ENCODE measurements at regions not wholly inside any gene's neighbourhood (a gene's known extent, or its start where the extent isn't known, plus 50 kb on each side); places are given as distances from the start of the nearest gene placed in this dataset.

GRCh38 chr22:47604563-47604962, 842.1 kb downstream of the TBC1D22A start:
- DNase-seq, result no peak

DNA sequence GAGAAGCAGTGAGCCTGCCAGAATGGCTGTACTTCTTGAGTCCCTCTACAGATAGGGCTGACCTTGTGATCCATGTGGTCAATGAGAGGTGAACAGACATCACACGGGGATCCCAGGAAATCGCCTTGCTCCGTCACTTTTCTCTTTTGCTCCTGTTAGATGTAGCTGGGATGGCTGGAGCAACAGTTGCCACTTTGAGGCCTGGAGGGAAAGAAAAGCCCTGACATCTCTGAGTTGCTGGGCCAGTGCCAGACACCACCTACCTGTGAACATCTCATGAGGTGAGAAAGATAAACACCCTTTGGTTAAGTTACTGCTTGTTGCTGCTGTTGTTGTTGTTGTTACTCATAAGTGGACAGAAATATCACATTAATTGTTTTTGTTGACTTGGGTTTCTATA, 840.3 kb downstream of the TBC1D22A start:
- no peak for DNase-seq

DNA sequence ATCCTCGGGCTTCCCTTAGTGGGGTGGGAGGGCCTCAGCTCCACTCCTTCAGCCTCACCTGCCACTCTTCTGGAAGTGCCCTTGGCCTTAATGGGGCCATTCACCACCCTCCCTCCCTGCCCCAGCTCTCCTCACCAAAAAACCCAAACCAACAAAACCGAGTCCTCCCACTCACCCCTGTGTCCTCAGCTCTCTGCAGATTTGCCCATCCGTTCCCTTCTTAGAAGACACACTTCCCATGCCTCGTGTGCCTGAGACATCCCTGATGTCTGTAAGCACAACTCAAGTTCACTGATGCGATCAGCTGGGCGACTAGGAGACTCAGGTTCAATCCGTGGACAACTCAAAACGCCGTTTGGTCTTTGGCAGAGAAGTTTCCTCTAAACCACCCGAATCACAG, 839.2 kb downstream of the TBC1D22A start:
- no peak for DNase-seq

DNA sequence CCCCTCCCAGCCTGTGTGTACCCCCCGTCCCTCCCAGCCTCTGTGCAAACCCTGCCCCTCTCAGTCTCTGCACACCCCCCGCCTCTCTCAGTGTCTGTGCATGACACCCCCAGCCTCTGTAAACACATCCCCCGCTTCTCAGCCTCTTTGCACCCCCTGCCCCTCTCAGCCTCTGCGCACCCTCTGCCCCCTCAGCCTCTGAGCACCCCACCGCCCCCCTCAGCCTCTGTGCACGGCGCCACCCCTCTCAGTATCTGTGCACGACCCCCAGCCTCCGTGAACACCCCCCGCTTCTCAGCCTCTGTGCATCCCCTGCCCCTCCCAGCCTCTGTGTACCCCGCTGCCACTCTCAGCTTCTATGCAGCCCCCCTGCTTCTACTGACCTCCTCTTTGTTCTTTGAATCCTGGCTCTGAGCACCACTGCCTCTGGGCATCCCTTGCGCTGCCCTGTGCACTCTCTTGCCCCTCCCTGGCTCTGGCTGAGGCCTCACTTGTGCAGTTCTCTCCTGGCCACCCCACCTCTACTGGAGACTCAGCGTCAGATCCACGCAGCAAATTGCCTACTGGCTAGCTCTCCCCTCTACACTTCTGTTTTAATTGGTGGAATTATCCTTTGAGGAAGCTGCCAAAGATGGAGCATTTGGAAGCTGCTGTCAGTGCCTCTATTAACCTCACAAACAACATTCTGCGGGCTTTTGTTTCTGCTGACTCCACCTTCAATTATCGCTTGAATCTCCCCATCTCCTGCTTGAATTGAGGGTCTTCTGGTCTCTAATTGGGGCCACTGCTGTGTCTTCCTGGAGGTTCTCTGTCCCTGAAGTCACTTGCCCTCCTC, 838.6 kb downstream of the TBC1D22A start:
- no peak for DNase-seq

DNA sequence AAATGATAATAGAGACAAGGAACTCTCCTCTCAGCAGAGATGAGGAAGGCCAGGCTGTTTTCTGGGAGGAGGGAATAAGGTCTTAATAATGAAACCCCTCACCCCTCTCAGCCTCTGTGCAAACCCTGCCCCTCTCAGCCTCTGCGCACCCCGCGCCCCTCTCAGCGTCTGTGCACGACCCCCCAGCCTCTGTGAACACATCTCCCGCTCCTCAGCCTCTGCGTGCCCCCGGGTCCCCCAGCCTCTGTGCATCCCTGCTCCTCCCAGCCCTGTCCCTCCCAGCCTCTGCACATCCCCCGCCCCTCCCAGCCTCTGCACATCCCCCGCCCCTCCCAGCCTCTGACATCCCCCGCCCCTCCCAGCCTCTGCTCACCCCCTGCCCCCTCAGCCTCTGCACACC, 837.8 kb downstream of the TBC1D22A start:
- no peak for DNase-seq

- no peak for DNase-seq
These were observed 837.3 kb downstream of the TBC1D22A start for GRCh38 chr22:47599753-47600152.

DNA sequence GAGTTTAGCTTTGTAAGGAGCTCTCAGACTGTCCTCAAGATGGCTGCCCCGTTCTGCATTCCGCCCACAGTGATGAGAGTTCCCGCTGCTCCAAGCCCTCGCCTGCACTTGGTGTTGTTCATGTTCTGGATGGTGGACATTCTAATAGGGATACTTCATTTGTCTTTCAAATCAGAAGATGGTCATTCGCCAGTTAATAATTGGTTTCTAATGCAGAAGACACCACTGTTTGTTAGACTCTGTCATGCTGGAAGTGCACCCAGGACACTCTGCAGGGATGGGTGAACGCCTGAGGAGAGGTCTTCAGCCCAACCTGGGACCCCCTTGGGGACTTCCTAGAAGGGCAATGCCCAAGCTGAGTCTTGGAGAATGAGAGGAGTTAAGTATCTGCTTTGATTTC, 836.4 kb downstream of the TBC1D22A start:
- DNase-seq, result no peak

- DNase-seq, result no peak
These were observed 834.6 kb downstream of the TBC1D22A start for GRCh38 chr22:47597041-47597440.

DNA sequence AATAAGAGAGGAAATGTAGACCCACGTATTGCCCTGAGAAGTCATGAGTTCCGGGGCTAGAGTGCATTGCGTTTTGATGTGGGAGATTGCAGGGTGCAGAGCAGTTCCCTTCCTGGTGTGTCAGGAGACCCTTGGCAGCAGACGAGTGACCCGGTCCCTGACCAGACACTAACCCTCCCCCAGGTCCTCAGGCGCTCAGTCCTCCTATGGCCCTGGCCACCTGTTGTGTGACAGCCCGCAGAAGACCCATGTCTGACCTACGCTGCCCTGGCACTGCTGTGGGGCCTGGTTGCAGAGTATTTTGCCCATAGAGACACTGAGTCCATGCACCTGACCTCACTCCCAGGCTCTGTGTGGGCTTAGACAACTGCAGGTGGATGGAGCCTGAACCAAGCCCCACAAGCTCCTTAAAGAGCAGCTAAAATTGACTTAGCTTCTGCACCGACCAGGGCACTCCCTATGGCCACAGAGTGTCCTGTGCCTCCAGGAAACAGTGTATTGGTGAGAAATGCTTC, 833.8 kb downstream of the TBC1D22A start:
- no peak for DNase-seq

- DNase-seq, result no peak
These were observed 832.5 kb downstream of the TBC1D22A start for GRCh38 chr22:47594836-47595521.

DNA sequence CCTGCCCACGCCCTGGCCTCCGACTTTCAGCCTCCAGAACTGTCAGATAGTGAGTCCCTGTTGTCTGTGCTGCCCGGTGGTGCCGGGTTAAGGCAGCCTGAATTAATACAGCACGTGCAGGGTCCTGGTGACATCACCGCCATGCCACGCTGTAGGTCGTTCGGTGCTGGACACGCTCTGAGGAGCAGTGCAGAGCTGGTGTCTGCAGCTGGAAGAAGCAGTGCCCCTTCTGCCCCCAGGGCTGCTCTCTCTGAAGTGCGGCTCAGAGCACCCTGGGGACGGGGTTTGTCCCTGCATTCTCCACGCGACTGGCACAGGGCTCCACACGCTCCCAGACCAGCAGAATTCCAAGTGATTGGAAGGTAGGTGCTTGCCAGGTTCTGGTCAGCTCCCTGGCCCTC, 831.5 kb downstream of the TBC1D22A start:
- DNase-seq, result no peak

DNA sequence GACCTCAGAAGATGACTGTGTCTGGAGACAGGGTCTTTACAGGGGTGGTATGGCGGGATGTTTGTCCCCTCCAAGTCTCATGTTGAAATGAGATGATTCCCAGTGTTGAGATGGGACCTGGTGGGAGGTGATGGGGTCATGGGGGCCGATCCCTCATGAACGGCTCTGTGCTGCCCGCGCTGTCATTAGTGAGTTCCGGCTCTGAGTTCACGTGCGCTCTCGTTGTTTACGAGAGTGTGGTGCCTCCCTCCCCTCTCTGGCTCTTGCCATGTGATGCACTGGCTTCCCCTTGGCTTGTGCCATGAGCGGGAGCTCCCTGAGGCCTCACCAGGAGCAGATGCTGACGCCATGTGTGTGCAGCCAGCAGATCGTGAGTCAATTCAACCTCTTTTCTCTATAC, 830.8 kb downstream of the TBC1D22A start:
- no peak for DNase-seq

- no peak for DNase-seq
These were observed 830.3 kb downstream of the TBC1D22A start for GRCh38 chr22:47592791-47593190.

DNA sequence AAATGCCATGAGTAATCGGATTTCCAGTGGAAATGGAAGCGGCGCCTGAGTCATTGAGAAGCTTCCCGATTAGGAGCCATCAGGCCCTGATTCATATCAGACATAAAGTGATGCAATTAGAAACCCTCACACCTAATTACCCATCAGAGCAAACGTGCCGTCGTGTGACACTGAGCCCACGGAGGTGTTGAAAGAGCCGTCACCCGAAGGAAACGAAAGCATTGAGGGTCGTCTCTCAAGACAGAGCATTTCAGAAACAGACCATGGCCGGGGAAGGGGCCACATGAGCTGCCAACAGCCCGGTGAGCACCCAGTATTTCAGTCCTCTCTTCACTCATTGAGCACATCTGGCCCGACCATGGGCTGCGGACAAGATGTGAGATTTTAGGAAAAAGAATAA, 829.3 kb downstream of the TBC1D22A start:
- DNase-seq, result no peak

DNA sequence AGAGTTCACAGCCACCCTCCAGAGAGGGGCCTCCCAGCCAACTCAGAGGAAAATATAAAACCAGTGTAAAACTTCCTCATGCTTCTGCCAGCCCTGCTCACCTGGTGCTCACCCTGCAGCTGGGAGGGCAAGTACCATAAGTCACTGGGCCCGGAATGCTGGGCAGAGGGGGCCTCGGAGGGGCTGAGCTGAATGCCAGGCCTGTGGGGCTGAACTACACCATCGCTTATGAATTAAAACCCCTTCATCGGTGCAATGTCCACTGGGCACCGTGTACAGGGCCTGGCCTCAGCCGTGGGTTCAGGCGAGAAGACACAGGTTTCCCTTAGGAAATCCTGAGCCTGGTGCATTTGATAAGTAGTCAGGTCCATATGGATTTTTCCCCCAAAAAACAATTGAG, 828.6 kb downstream of the TBC1D22A start:
- no peak for DNase-seq

- DNase-seq, result no peak
These were observed 827.1 kb downstream of the TBC1D22A start for GRCh38 chr22:47589271-47590250.

- no peak for DNase-seq
These were observed 826.1 kb downstream of the TBC1D22A start for GRCh38 chr22:47588578-47588960.

GRCh38 chr22:47587861-47588577, 825.6 kb downstream of the TBC1D22A start:
- no peak for DNase-seq

DNA sequence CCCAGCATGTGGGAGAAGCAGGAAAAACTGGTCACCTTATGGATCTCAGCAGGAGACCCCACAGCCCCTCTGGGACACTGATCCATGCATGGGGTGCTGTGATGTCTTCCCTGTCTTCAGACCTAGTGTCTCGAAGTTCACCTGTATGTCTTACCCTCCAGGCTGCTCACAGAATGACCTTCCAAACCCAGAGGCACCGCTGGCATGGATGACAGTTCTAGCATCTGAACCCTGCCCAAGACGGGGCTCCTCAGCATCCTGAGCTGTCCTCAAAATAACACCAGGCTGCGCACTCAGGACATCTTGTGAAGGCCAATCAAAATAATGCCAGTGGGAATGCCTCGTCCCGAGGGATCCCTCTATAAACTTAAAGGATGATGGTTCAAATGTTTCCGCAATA, 824.9 kb downstream of the TBC1D22A start:
- DNase-seq, result no peak

DNA sequence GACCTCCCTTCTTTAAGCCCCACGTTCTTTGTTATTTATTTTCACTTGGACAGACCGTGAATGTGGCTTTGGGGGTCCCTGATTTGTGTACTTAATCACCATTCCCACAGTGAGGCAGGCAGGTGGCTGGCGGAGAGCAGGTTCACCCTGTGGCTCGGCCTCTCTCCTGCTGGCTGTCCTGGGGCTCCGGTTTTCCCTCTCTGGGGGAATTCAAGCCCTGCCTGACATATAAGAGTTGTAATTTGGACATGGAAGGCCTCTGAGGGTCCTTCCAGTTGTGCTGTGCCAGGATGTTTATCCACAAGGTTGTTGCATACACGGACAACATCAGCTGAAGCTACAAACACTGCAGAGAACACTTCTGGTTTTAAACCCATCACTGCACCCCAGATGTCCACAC, 824.5 kb downstream of the TBC1D22A start:
- no peak for DNase-seq

GRCh38 chr22:47586038-47586437, 823.6 kb downstream of the TBC1D22A start:
- DNase-seq, result no peak

GRCh38 chr22:47583959-47584562, 821.6 kb downstream of the TBC1D22A start:
- no peak for DNase-seq
